ENCODE measurements at regions not wholly inside any gene's neighbourhood (a gene's known extent, or its start where the extent isn't known, plus 50 kb on each side); places are given as distances from the start of the nearest gene placed in this dataset.

- Histone ChIP-seq H3K79me1 (ENCODE audit: low read depth, low read length) (no peaks in the 10 kb centered on the region), H2AK5ac (ENCODE audit: low read depth, low read length) (no peak overlapping the region), H3K4me1 (ENCODE audit: control insufficient read depth in 2 of 2, insufficient read depth in 1 of 2, low read depth in 1 of 2, low read length in 2 of 2) (peaks cover 2 to 10% of the 10 kb centered on the region in 2 donors), H3K9me3 (replicated peaks in 1 of 2; ENCODE audit: control insufficient read depth in 2 of 2, insufficient read depth in 1 of 2, low read depth in 1 of 2, low read length in 2 of 2) (no peaks in the 10 kb centered on the region), H2AFZ (ENCODE audit: low read length) (no peak overlapping the region), H4K8ac (ENCODE audit: low read depth, low read length) (no peak overlapping the region), H3K27me3 (ENCODE audit: control insufficient read depth in 3 of 3, insufficient read depth in 3 of 3, low read depth in 1 of 3, low read length in 3 of 3) (peaks cover 0 to 16% (median 4%) of the 10 kb centered on the region in 3 experiments), H3K14ac (ENCODE audit: low read length) (no peak overlapping the region), H2BK15ac (ENCODE audit: low read length) (no peak overlapping the region), H3K18ac (ENCODE audit: low read length) (no peak overlapping the region), H3K9ac (ENCODE audit: low read depth, low read length, poor library complexity) (no peak overlapping the region), H3K27ac (replicated peaks; ENCODE audit: low read length) (no peak overlapping the region), H3K4me3 (ENCODE audit: low read length in 2 of 2) (no peak overlapping the region), H2BK120ac (ENCODE audit: low read depth, low read length) (no peak overlapping the region), H3K36me3 (replicated peaks in 1 of 2; ENCODE audit: control insufficient read depth in 2 of 2, insufficient read depth in 2 of 2, low read length in 2 of 2) (no peaks in the 10 kb centered on the region), H2BK5ac (ENCODE audit: low read length) (no peak overlapping the region), H3K4me2 (ENCODE audit: insufficient read depth, low read length, poor library complexity, severe bottlenecking) (no peak overlapping the region), H2BK12ac (ENCODE audit: low read length) (no peak overlapping the region), H4K91ac (ENCODE audit: low read depth, low read length, poor library complexity) (no peak overlapping the region), H3K23ac (ENCODE audit: low read depth, low read length, poor library complexity) (no peak overlapping the region), H3K4ac (ENCODE audit: low read length) (no peak overlapping the region)
- no CpG with 5 or more reads among the region's 7 CpGs for WGBS, 2 donors (ENCODE audit: extremely low coverage in 2 of 2, insufficient read length in 2 of 2, insufficient replicate concordance in 1 of 2)
- DNase-seq (ENCODE audit: low spot score) = no peak
Observed at GRCh38 chr22:49267996-49268395, 559.7 kb downstream of the BRD1 start.

- no peaks in the 10 kb centered on the region for H3K36me3 ChIP-seq (replicated peaks in 1 of 2; ENCODE audit: control insufficient read depth in 2 of 2, insufficient read depth in 2 of 2, low read length in 2 of 2)
- DNase-seq (ENCODE audit: low spot score) = no peak
- H4K8ac ChIP-seq (ENCODE audit: low read depth, low read length) = no peak overlapping the region
- no peak overlapping the region for H3K27ac ChIP-seq (replicated peaks; ENCODE audit: low read length)
- no CpG with 5 or more reads among the region's 53 CpGs for WGBS, 2 donors (ENCODE audit: extremely low coverage in 2 of 2, insufficient read length in 2 of 2, insufficient replicate concordance in 1 of 2)
- peaks cover 0 to 16% (median 4%) of the 10 kb centered on the region in 3 experiments for H3K27me3 ChIP-seq (ENCODE audit: control insufficient read depth in 3 of 3, insufficient read depth in 3 of 3, low read depth in 1 of 3, low read length in 3 of 3)
- peak overlapping the region; percentile 41 for H2BK120ac ChIP-seq (ENCODE audit: low read depth, low read length)
- no peak overlapping the region for H4K91ac ChIP-seq (ENCODE audit: low read depth, low read length, poor library complexity)
- peak overlapping the region; percentile 39 for H3K23ac ChIP-seq (ENCODE audit: low read depth, low read length, poor library complexity)
- H2BK15ac ChIP-seq (ENCODE audit: low read length) = no peak overlapping the region
- H3K9ac ChIP-seq (ENCODE audit: low read depth, low read length, poor library complexity) = peak overlapping the region; percentile 37
- no peak overlapping the region for H2AFZ ChIP-seq (ENCODE audit: low read length)
- peak overlapping the region; percentile 95 for H3K18ac ChIP-seq (ENCODE audit: low read length)
- no peaks in the 10 kb centered on the region for H3K79me1 ChIP-seq (ENCODE audit: low read depth, low read length)
- peaks cover 2 to 10% of the 10 kb centered on the region in 2 donors for H3K4me1 ChIP-seq (ENCODE audit: control insufficient read depth in 2 of 2, insufficient read depth in 1 of 2, low read depth in 1 of 2, low read length in 2 of 2)
- H2BK5ac ChIP-seq (ENCODE audit: low read length) = peak overlapping the region; percentile 35
- no peak overlapping the region for H3K4me3 ChIP-seq (ENCODE audit: low read length in 2 of 2)
- no peak overlapping the region for H3K14ac ChIP-seq (ENCODE audit: low read length)
- H2BK12ac ChIP-seq (ENCODE audit: low read length) = no peak overlapping the region
- no peak overlapping the region for H3K4ac ChIP-seq (ENCODE audit: low read length)
- no peaks in the 10 kb centered on the region for H3K9me3 ChIP-seq (replicated peaks in 1 of 2; ENCODE audit: control insufficient read depth in 2 of 2, insufficient read depth in 1 of 2, low read depth in 1 of 2, low read length in 2 of 2)
- peak overlapping the region; percentile 63 for H2AK5ac ChIP-seq (ENCODE audit: low read depth, low read length)
- H3K4me2 ChIP-seq (ENCODE audit: insufficient read depth, low read length, poor library complexity, severe bottlenecking) = no peak overlapping the region
Observed at GRCh38 chr22:49266561-49267519, 560.8 kb downstream of the BRD1 start.

GRCh38 chr22:49264696-49265095 lies 563.0 kb downstream of the BRD1 start:
- H2BK5ac ChIP-seq (ENCODE audit: low read length) = no peak overlapping the region
- no peak overlapping the region for H3K4ac ChIP-seq (ENCODE audit: low read length)
- no peak for DNase-seq (ENCODE audit: low spot score)
- H2AFZ ChIP-seq (ENCODE audit: low read length) = no peak overlapping the region
- peaks cover under 1 to 17% of the 10 kb centered on the region in 2 donors for H3K4me1 ChIP-seq (ENCODE audit: control insufficient read depth in 2 of 2, insufficient read depth in 1 of 2, low read depth in 1 of 2, low read length in 2 of 2)
- no peak overlapping the region for H2BK15ac ChIP-seq (ENCODE audit: low read length)
- no peak overlapping the region for H2AK5ac ChIP-seq (ENCODE audit: low read depth, low read length)
- peak overlapping the region; percentile 17 for H3K14ac ChIP-seq (ENCODE audit: low read length)
- no peak overlapping the region for H3K9ac ChIP-seq (ENCODE audit: low read depth, low read length, poor library complexity)
- H3K79me1 ChIP-seq (ENCODE audit: low read depth, low read length) = no peaks in the 10 kb centered on the region
- H4K8ac ChIP-seq (ENCODE audit: low read depth, low read length) = no peak overlapping the region
- WGBS, 2 donors (ENCODE audit: extremely low coverage in 2 of 2, insufficient read length in 2 of 2, insufficient replicate concordance in 1 of 2) = no CpG with 5 or more reads among the region's 11 CpGs
- H2BK120ac ChIP-seq (ENCODE audit: low read depth, low read length) = no peak overlapping the region
- no peak overlapping the region for H3K27ac ChIP-seq (replicated peaks; ENCODE audit: low read length)
- H3K27me3 ChIP-seq (ENCODE audit: control insufficient read depth in 3 of 3, insufficient read depth in 3 of 3, low read depth in 1 of 3, low read length in 3 of 3) = peaks cover 0 to 12% (median 0%) of the 10 kb centered on the region in 3 experiments
- peak overlapping the region; percentile 34 for H3K23ac ChIP-seq (ENCODE audit: low read depth, low read length, poor library complexity)
- H3K36me3 ChIP-seq (replicated peaks in 1 of 2; ENCODE audit: control insufficient read depth in 2 of 2, insufficient read depth in 2 of 2, low read length in 2 of 2) = no peaks in the 10 kb centered on the region
- H3K4me2 ChIP-seq (ENCODE audit: insufficient read depth, low read length, poor library complexity, severe bottlenecking) = no peak overlapping the region
- H2BK12ac ChIP-seq (ENCODE audit: low read length) = no peak overlapping the region
- H3K18ac ChIP-seq (ENCODE audit: low read length) = no peak overlapping the region
- peaks cover 0 to 3% of the 10 kb centered on the region in 2 donors for H3K9me3 ChIP-seq (replicated peaks in 1 of 2; ENCODE audit: control insufficient read depth in 2 of 2, insufficient read depth in 1 of 2, low read depth in 1 of 2, low read length in 2 of 2)
- H4K91ac ChIP-seq (ENCODE audit: low read depth, low read length, poor library complexity) = no peak overlapping the region
- no peak overlapping the region for H3K4me3 ChIP-seq (ENCODE audit: low read length in 2 of 2)

GRCh38 chr22:49263101-49263500 lies 564.6 kb downstream of the BRD1 start:
- no peak overlapping the region for H3K23ac ChIP-seq (ENCODE audit: low read depth, low read length, poor library complexity)
- H3K18ac ChIP-seq (ENCODE audit: low read length) = no peak overlapping the region

More at GRCh38 chr22:49263101-49263500, 564.6 kb downstream of the BRD1 start:
- no peaks in the 10 kb centered on the region for H3K36me3 ChIP-seq (replicated peaks in 1 of 2; ENCODE audit: control insufficient read depth in 2 of 2, insufficient read depth in 2 of 2, low read length in 2 of 2)
- no peak for DNase-seq (ENCODE audit: low spot score)
- H3K4ac ChIP-seq (ENCODE audit: low read length) = no peak overlapping the region
- no peak overlapping the region for H4K8ac ChIP-seq (ENCODE audit: low read depth, low read length)
- H2AFZ ChIP-seq (ENCODE audit: low read length) = no peak overlapping the region
- no CpG with 5 or more reads among the region's 15 CpGs for WGBS, 2 donors (ENCODE audit: extremely low coverage in 2 of 2, insufficient read length in 2 of 2, insufficient replicate concordance in 1 of 2)
- no peak overlapping the region for H3K4me3 ChIP-seq (ENCODE audit: low read length in 2 of 2)
- H3K4me1 ChIP-seq (ENCODE audit: control insufficient read depth in 2 of 2, insufficient read depth in 1 of 2, low read depth in 1 of 2, low read length in 2 of 2) = peaks cover 0 to 17% of the 10 kb centered on the region in 2 donors
- H2BK120ac ChIP-seq (ENCODE audit: low read depth, low read length) = no peak overlapping the region
- H3K9ac ChIP-seq (ENCODE audit: low read depth, low read length, poor library complexity) = no peak overlapping the region
- H3K27me3 ChIP-seq (ENCODE audit: control insufficient read depth in 3 of 3, insufficient read depth in 3 of 3, low read depth in 1 of 3, low read length in 3 of 3) = peaks cover 0 to 8% (median 0%) of the 10 kb centered on the region in 3 experiments
- peaks cover 0 to 3% of the 10 kb centered on the region in 2 donors for H3K9me3 ChIP-seq (replicated peaks in 1 of 2; ENCODE audit: control insufficient read depth in 2 of 2, insufficient read depth in 1 of 2, low read depth in 1 of 2, low read length in 2 of 2)
- no peak overlapping the region for H2BK5ac ChIP-seq (ENCODE audit: low read length)
- no peaks in the 10 kb centered on the region for H3K79me1 ChIP-seq (ENCODE audit: low read depth, low read length)
- no peak overlapping the region for H3K14ac ChIP-seq (ENCODE audit: low read length)
- no peak overlapping the region for H4K91ac ChIP-seq (ENCODE audit: low read depth, low read length, poor library complexity)
- no peak overlapping the region for H2BK12ac ChIP-seq (ENCODE audit: low read length)
- no peak overlapping the region for H2BK15ac ChIP-seq (ENCODE audit: low read length)
- H3K27ac ChIP-seq (replicated peaks; ENCODE audit: low read length) = no peak overlapping the region
- no peak overlapping the region for H3K4me2 ChIP-seq (ENCODE audit: insufficient read depth, low read length, poor library complexity, severe bottlenecking)
- peak overlapping the region; percentile 34 for H2AK5ac ChIP-seq (ENCODE audit: low read depth, low read length)
